HG02885 (cell line): ENCODE measurements at regions not wholly inside any gene's neighbourhood (a gene's known extent, or its start where the extent isn't known, plus 50 kb on each side); places are given as distances from the start of the nearest gene placed in this dataset.
"Not testable (repeated sequence)": the region's sequence is repeated elsewhere in the genome, so short reads cannot be mapped to it uniquely, and the experiment has no call there.

ENCODE experiments used
- ATAC-seq: cut with Tn5 transposase; IDR thresholded peaks from one replicate; pipeline ENCODE4 v1.9.1; 2021; ENCODE audit warnings: mild to moderate bottlenecking; ENCODE audit not compliant: unreplicated experiment, poor library complexity

GRCh38 chr16:63403792-63404191 lies 1367.6 kb upstream of the CDH8 start:
- ATAC-seq: no peak

- not testable (repeated sequence) for ATAC-seq
These were observed 1352.0 kb upstream of the CDH8 start for GRCh38 chr16:63388277-63388676.

GRCh38 chr16:63385714-63386432 lies 1349.6 kb upstream of the CDH8 start:
- ATAC-seq: no peak

GRCh38 chr16:63373744-63374143 lies 1337.5 kb upstream of the CDH8 start:
- no peak for ATAC-seq

GRCh38 chr16:63372815-63373214 lies 1336.6 kb upstream of the CDH8 start:
- no peak for ATAC-seq

- ATAC-seq: no peak
These were observed 1336.0 kb upstream of the CDH8 start for GRCh38 chr16:63372283-63372682.

- no peak for ATAC-seq
These were observed 1329.5 kb upstream of the CDH8 start for GRCh38 chr16:63365649-63366304.

- no peak for ATAC-seq
These were observed 1327.5 kb upstream of the CDH8 start for GRCh38 chr16:63363738-63364137.

- peak; percentile 82 for ATAC-seq
These were observed 1324.9 kb upstream of the CDH8 start for GRCh38 chr16:63361032-63361624.

GRCh38 chr16:63349961-63350360 lies 1313.7 kb upstream of the CDH8 start:
- ATAC-seq: no peak

- ATAC-seq: no peak
These were observed 1309.8 kb upstream of the CDH8 start for GRCh38 chr16:63346000-63346399.

- no peak for ATAC-seq
These were observed 1301.0 kb upstream of the CDH8 start for GRCh38 chr16:63337264-63337663.

GRCh38 chr16:63331111-63331510 lies 1294.9 kb upstream of the CDH8 start:
- no peak for ATAC-seq

GRCh38 chr16:63326736-63327339 lies 1290.6 kb upstream of the CDH8 start:
- ATAC-seq: no peak

GRCh38 chr16:63323722-63324705 lies 1287.8 kb upstream of the CDH8 start:
- ATAC-seq: no peak

GRCh38 chr16:63323055-63323454 lies 1286.8 kb upstream of the CDH8 start:
- ATAC-seq: no peak

- no peak for ATAC-seq
These were observed 1279.0 kb upstream of the CDH8 start for GRCh38 chr16:63315229-63315628.

- ATAC-seq: no peak
These were observed 1276.1 kb upstream of the CDH8 start for GRCh38 chr16:63312346-63312745.

GRCh38 chr16:63311313-63311712 lies 1275.1 kb upstream of the CDH8 start:
- ATAC-seq: no peak

GRCh38 chr16:63302811-63303210 lies 1266.6 kb upstream of the CDH8 start:
- ATAC-seq: no peak
